ENCODE measurements at regions not wholly inside any gene's neighbourhood (a gene's known extent, or its start where the extent isn't known, plus 50 kb on each side); places are given as distances from the start of the nearest gene placed in this dataset.

DNA sequence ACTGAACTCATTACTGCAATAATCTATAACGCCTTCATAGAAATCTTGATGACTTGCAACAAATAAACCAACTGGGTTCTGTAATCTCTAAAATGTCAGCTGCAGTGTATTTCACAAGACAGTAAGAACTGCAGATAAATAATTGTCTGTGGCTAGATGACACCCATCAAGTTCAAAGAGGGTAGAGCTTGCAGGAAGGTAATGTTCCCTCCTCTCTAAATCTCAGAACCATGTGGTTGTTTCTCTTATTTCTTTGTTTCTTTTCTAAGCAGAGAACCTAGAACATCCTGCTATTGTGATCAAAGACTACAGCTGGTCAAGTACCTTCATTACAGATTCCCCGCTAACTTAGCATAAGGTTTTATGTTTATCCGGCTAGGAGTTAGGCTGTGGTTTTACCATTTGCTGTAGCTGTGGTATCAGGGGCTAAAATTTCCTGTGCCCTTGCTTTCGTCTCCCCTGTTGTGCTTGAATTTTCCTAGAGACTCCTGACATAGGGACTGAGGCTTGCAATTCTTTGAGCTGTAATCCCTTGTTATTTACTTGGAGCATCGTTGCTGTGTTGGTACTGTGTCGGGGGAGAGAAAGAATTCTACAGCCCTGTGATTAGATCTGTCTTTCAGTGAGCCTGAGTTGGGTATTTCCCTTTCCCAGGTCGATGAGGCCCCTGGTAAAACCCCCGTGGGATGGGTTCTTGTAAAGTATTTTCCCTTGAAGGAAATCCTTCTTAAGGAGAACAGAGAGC is 253.1 kb upstream of the BTG1 start:
- no peak for TF ChIP-seq POLR2A (IDR thresholded peaks at IDR 0.05)
- TF ChIP-seq, protein P1, sequence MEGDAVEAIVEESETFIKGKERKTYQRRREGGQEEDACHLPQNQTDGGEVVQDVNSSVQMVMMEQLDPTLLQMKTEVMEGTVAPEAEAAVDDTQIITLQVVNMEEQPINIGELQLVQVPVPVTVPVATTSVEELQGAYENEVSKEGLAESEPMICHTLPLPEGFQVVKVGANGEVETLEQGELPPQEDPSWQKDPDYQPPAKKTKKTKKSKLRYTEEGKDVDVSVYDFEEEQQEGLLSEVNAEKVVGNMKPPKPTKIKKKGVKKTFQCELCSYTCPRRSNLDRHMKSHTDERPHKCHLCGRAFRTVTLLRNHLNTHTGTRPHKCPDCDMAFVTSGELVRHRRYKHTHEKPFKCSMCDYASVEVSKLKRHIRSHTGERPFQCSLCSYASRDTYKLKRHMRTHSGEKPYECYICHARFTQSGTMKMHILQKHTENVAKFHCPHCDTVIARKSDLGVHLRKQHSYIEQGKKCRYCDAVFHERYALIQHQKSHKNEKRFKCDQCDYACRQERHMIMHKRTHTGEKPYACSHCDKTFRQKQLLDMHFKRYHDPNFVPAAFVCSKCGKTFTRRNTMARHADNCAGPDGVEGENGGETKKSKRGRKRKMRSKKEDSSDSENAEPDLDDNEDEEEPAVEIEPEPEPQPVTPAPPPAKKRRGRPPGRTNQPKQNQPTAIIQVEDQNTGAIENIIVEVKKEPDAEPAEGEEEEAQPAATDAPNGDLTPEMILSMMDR (IDR thresholded peaks at IDR 0.05): no peak
